HEK293 (cell line): ENCODE measurements at regions not wholly inside any gene's neighbourhood (a gene's known extent, or its start where the extent isn't known, plus 50 kb on each side); places are given as distances from the start of the nearest gene placed in this dataset.

Experiments
- CTCF ChIA-PET: fragments of 350-600 bp; formaldehyde crosslinking; extraction: SDS; loops from one replicate; lab custom pipeline; 2021; ENCODE audit warnings: antibody characterized with exemption; lab: Yijun Ruan, JAX
- POLR2A ChIA-PET: fragments of 300-600 bp; formaldehyde crosslinking; extraction: SDS; loops from one replicate; lab custom pipeline; 2020; ENCODE audit warnings: antibody characterized with exemption, inconsistent platforms; lab: Yijun Ruan, JAX
- H3K27ac ChIP-seq: fragments of 200-500 bp; sonication (Bioruptor generic); 2 replicates; pipeline ENCODE4 v1.5.1; 2014; ENCODE audit warnings: low read depth, low read length, control low read depth, inconsistent platforms; ENCODE audit errors: extremely low read depth
- H3K36me3 ChIP-seq, 2 experiments: fragments of 200-500 bp in 1 of 2; sonication (Bioruptor generic) in 1 of 2; 1 replicate in 1 of 2; 2 replicates in 1 of 2; pipeline ENCODE4 v1.5.1; 2014 to 2017; ENCODE audit warnings: inconsistent platforms in 2 of 2, low read length in 2 of 2; ENCODE audit not compliant: control insufficient read depth in 2 of 2, insufficient read depth in 1 of 2
- H3K4me1 ChIP-seq: fragments of 200-500 bp; sonication (Bioruptor generic); 2 replicates; pipeline ENCODE4 v1.5.1; 2014; ENCODE audit warnings: mild to moderate bottlenecking, low read length, inconsistent platforms; ENCODE audit not compliant: control insufficient read depth, insufficient read depth
- H3K4me3 ChIP-seq: 2 replicates; pipeline ENCODE4 v1.5.1; 2011; ENCODE audit warnings: low read depth, mild to moderate bottlenecking, control low read depth, low read length, moderate library complexity
- H3K9me3 ChIP-seq: fragments of 200-500 bp; sonication (Bioruptor generic); 2 replicates; pipeline ENCODE4 v1.5.1; 2014; ENCODE audit warnings: low read depth, low read length, inconsistent platforms; ENCODE audit not compliant: control insufficient read depth, insufficient read depth
- GFI1B ChIP-seq: fragments of 450-650 bp; formaldehyde crosslinking; IDR thresholded peaks from 2 replicates; pipeline ENCODE4 v1.5.1; 2016; ENCODE audit warnings: missing biosample characterization, missing genetic modification characterization
- GLIS1 ChIP-seq: fragments of 450-650 bp; formaldehyde crosslinking; IDR thresholded peaks from 2 replicates; pipeline ENCODE4 v1.5.1; 2016; ENCODE audit warnings: missing biosample characterization, missing genetic modification characterization
- HOXA7 ChIP-seq: sonication (generic); formaldehyde crosslinking; IDR thresholded peaks from 2 replicates; pipeline ENCODE4 v1.8.1; 2022; ENCODE audit warnings: missing genetic modification reagents, borderline replicate concordance
- MYNN ChIP-seq: fragments of 450-650 bp; formaldehyde crosslinking; IDR thresholded peaks from 2 replicates; pipeline ENCODE4 v1.5.1; 2016; ENCODE audit warnings: missing biosample characterization, missing genetic modification characterization, borderline replicate concordance
- PRDM1 ChIP-seq: fragments of 450-650 bp; formaldehyde crosslinking; IDR thresholded peaks from 2 replicates; pipeline ENCODE4; 2016; ENCODE audit warnings: missing biosample characterization, missing genetic modification characterization
- SETDB1 ChIP-seq: IDR thresholded peaks from one replicate; pipeline ENCODE4 v1.6.1; 2017; ENCODE audit warnings: mild to moderate bottlenecking, low read length, moderate library complexity, mixed read lengths; ENCODE audit not compliant: insufficient read length
- ZNF16 ChIP-seq: fragments of 450-650 bp; formaldehyde crosslinking; IDR thresholded peaks from 2 replicates; pipeline ENCODE4 v1.5.1; 2016; ENCODE audit warnings: low read depth, missing biosample characterization, missing genetic modification characterization
- ZNF292 ChIP-seq: fragments of 450-650 bp; formaldehyde crosslinking; IDR thresholded peaks from 2 replicates; pipeline ENCODE4 v1.5.1; 2016; ENCODE audit warnings: low read depth, missing biosample characterization, missing genetic modification characterization, borderline replicate concordance
- ZNF350 ChIP-seq: fragments of 450-650 bp; formaldehyde crosslinking; IDR thresholded peaks from 2 replicates; pipeline ENCODE4 v1.5.0; 2017; ENCODE audit warnings: missing biosample characterization, mild to moderate bottlenecking, missing genetic modification characterization
- ZNF37A ChIP-seq: fragments of 450-650 bp; IDR thresholded peaks from 2 replicates; pipeline ENCODE4 v1.5.1; 2018; ENCODE audit warnings: missing biosample characterization, missing genetic modification characterization
- ZNF433 ChIP-seq: fragments of 450-650 bp; formaldehyde crosslinking; IDR thresholded peaks from 2 replicates; pipeline ENCODE4 v1.5.1; 2016; ENCODE audit warnings: missing biosample characterization, missing genetic modification characterization, low read depth
- ZNF514 ChIP-seq: fragments of 450-650 bp; formaldehyde crosslinking; IDR thresholded peaks from 2 replicates; pipeline ENCODE4 v1.5.1; 2016; ENCODE audit warnings: missing biosample characterization, missing genetic modification characterization
- ZNF560 ChIP-seq: fragments of 450-650 bp; formaldehyde crosslinking; IDR thresholded peaks from 2 replicates; pipeline ENCODE4 v1.5.1; 2017; ENCODE audit warnings: missing biosample characterization, missing genetic modification characterization, borderline replicate concordance
- ZNF596 ChIP-seq: fragments of 450-650 bp; IDR thresholded peaks from 2 replicates; pipeline ENCODE4 v1.5.0; 2018; ENCODE audit warnings: missing biosample characterization, mild to moderate bottlenecking, missing genetic modification characterization, moderate library complexity
- ZNF610 ChIP-seq: fragments of 450-650 bp; formaldehyde crosslinking; IDR thresholded peaks from 2 replicates; pipeline ENCODE4 v1.5.1; 2016; ENCODE audit warnings: missing biosample characterization, missing genetic modification characterization, borderline replicate concordance
- ZNF654 ChIP-seq: fragments of 450-650 bp; formaldehyde crosslinking; IDR thresholded peaks from 2 replicates; pipeline ENCODE4 v1.5.1; 2016; ENCODE audit warnings: low read depth, missing biosample characterization, missing genetic modification characterization
- ZNF660 ChIP-seq: fragments of 450-650 bp; IDR thresholded peaks from 2 replicates; pipeline ENCODE4 v1.5.1; 2018; ENCODE audit warnings: missing biosample characterization, mild to moderate bottlenecking, missing genetic modification characterization
- ZNF791 ChIP-seq: fragments of 450-650 bp; formaldehyde crosslinking; IDR thresholded peaks from 2 replicates; pipeline ENCODE4 v1.5.1; 2016; ENCODE audit warnings: missing biosample characterization, missing genetic modification characterization
- ZNF830 ChIP-seq: fragments of 450-650 bp; IDR thresholded peaks from 2 replicates; pipeline ENCODE4 v1.5.0; 2018; ENCODE audit warnings: missing biosample characterization, missing genetic modification characterization, low read depth, mild to moderate bottlenecking, moderate library complexity
- TF ChIP-seq, protein P1 (sequence below): fragments of 450-650 bp; formaldehyde crosslinking; IDR thresholded peaks from 2 replicates; pipeline ENCODE4 v1.5.1; 2016; ENCODE audit warnings: missing biosample characterization, missing genetic modification characterization

DNA sequence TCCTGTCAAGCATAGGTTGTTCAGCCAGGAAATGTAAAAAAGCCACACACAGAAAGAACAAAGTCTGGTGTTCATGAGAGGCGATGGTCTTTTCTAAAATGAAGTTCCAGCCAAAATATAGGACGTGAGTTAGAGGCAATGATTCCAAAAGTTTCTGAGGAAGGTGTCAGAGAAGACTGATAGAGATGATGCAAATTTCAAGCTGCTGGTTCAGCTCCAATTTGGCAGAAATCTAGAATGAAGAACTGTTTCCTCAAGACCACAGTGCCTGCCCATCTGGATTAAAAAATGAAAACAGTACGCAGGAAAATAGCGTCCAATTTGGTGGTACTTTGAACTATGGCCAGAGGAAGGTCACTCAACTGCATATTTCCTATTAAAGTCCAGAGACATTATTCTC is 672.9 kb downstream of the SQOR start:
- Histone ChIP-seq H3K27ac (no peak overlapping the region), H3K36me3 (no peaks in the 10 kb centered on the region), H3K4me1 (no peaks in the 10 kb centered on the region), H3K4me3 (no peak overlapping the region), H3K9me3 (no peaks in the 10 kb centered on the region)
- ChIA-PET POLR2A (interaction anchor here (1.0 kb wide), 1 partner anchor 9 kb away, joined by 3 read pairs; no protein-coding TSS in a partner anchor), CTCF (interaction anchor here (0.6 to 0.9 kb wide), 2 partner anchors 9 to 85 kb away, joined by 3 to 4 read pairs; no protein-coding TSS in a partner anchor)
- TF ChIP-seq PRDM1 (tag by site-specific recombination) (no peak), ZNF610 (no peak), ZNF830 (tag by site-specific recombination) (no peak), ZNF791 (no peak), ZNF37A (tag by site-specific recombination) (no peak), ZNF596 (tag by site-specific recombination) (no peak), ZNF433 (tag by site-specific recombination) (no peak), SETDB1 (no peak), ZNF292 (tag by site-specific recombination) (no peak), ZNF560 (tag by site-specific recombination) (no peak), ZNF514 (tag by site-specific recombination) (no peak), ZNF16 (tag by site-specific recombination) (no peak), ZNF350 (tag by site-specific recombination) (no peak)
- TF ChIP-seq, protein P1, sequence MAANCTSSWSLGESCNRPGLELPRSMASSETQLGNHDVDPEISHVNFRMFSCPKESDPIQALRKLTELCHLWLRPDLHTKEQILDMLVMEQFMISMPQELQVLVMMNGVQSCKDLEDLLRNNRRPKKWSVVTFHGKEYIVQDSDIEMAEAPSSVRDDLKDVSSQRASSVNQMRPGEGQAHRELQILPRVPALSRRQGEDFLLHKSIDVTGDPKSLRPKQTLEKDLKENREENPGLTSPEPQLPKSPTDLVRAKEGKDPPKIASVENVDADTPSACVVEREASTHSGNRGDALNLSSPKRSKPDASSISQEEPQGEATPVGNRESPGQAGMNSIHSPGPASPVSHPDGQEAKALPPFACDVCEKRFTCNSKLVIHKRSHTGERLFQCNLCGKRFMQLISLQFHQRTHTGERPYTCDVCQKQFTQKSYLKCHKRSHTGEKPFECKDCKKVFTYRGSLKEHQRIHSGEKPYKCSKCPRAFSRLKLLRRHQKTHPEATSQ (tag by site-specific recombination) = no peak

DNA sequence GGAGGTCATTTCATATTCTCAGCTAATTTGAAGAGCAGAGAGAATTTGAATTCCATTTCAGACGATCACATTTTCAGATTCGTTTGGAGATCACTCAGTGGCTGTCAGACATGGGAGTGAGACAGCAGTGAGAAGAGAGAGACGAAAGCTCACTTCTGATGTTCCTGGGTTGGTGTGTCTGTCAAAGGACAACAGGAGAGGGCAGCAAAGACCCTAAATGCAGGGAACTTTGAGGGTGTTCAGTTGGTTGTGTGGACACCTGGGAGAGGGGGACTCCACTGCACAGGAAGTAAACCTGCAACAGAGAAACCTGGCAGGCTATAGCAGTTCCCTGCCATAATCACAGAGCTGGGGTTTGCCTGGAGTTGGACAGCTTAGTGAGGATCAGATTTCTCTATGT is 675.1 kb downstream of the SQOR start:
- CTCF ChIA-PET = interaction anchor here (0.7 to 1.1 kb wide), 5 partner anchors 9 to 604 kb away, joined by 3 to 5 read pairs (median 3); no protein-coding TSS in a partner anchor
- Histone ChIP-seq H3K4me3 (no peak overlapping the region), H3K27ac (no peak overlapping the region), H3K4me1 (no peaks in the 10 kb centered on the region), H3K9me3 (no peaks in the 10 kb centered on the region), H3K36me3 (no peaks in the 10 kb centered on the region)
- TF ChIP-seq MYNN (tag by site-specific recombination) = no peak
- TF ChIP-seq ZNF660 (tag by site-specific recombination) = no peak
- no peak for TF ChIP-seq GFI1B
- no peak for TF ChIP-seq HOXA7 (CRISPR knock-in tag)
- POLR2A ChIA-PET = no interaction called here

DNA sequence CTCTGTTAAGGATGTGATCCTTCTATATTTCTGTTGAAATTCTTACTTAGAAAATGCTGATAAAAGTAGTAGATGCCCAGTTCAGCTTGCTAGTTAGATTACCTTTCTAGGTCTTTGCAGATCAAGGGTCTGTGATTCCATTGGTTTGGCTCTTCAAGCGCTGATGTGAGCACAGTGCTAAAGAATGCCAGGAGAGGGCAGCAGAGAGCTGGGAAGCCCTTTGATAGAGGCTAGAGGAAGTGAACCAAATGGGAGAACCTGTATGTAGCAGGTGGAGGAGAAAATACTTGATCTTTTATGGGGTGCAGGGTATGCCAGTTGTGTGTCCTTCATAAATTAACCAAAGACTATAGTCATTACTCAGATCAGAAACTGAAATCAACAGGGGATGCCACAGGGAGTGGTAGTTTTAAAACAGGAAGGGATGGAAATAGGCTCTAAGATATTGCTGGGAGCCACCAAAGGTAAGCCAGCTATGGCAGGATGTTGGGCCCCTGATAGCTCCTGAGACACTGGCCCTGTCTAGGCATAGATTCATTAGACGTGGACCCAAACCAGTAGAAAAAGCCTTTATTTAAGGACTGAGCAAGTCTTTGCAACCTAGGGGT is 677.4 kb downstream of the SQOR start:
- no peak overlapping the region for H3K27ac ChIP-seq
- H3K4me3 ChIP-seq = no peak overlapping the region
- TF ChIP-seq GLIS1 (tag by site-specific recombination) = no peak
- TF ChIP-seq ZNF654 = peak; percentile 65
- no peaks in the 10 kb centered on the region for H3K9me3 ChIP-seq
- ChIA-PET CTCF (interaction anchor here (0.6 to 1.9 kb wide), 10 partner anchors 7 to 878 kb away, joined by 3 to 9 read pairs (median 4); no protein-coding TSS in a partner anchor), POLR2A (no interaction called here)
- no peaks in the 10 kb centered on the region for H3K4me1 ChIP-seq
- H3K36me3 ChIP-seq = no peaks in the 10 kb centered on the region
